A549 (cell line): ENCODE measurements at regions not wholly inside any gene's neighbourhood (a gene's known extent, or its start where the extent isn't known, plus 50 kb on each side); places are given as distances from the start of the nearest gene placed in this dataset.
A peak's percentile ranks its signal among the peaks of the same experiment; 100 is the strongest.

Source experiments
- ATAC-seq, 2 experiments: fragments of 200-7000 bp in 1 of 2; fragments of >200 bp in 1 of 2; cut with Nextera tagmentation in 1 of 2; cut with Tn5 transposase in 1 of 2; 3 replicates each; pipeline versions ENCODE4 v1.8.0 to v1.9.1; 2018 to 2020; ENCODE audit warnings: mild to moderate bottlenecking in 1 of 2, moderate library complexity in 1 of 2
- CTCF ChIA-PET: fragments of 300-600 bp; sonication (Branson Sonifier 250); formaldehyde crosslinking; extraction: SDS; loops from one replicate; lab custom pipeline; 2021; ENCODE audit warnings: antibody characterized with exemption, inconsistent platforms; lab: Yijun Ruan, JAX
- POLR2A ChIA-PET: fragments of 350-600 bp; formaldehyde crosslinking; extraction: SDS; loops from one replicate; lab custom pipeline; 2021; ENCODE audit warnings: antibody characterized with exemption, inconsistent platforms; lab: Yijun Ruan, JAX
- DNase-seq, 2 experiments: peaks; one replicate each; pipeline versions ENCODE4 v3.0.0 to v3.0.0-alpha.2; 2011 to 2016; ENCODE audit warnings: low read depth in 1 of 2, low spot score in 1 of 2
- FAIRE-seq: peaks from 2 replicates; lab custom pipeline; 2011; peaks lifted over from hg19 to GRCh38; lab: Jason Lieb, UNC
- H3K27ac ChIP-seq, 2 experiments: fragments of >200 bp; sonication (Bioruptor Twin); formaldehyde crosslinking; 3 replicates each; pipeline ENCODE4 v1.5.1; 2016 to 2017
- H3K4me1 ChIP-seq: fragments of >200 bp; sonication (Bioruptor Twin); formaldehyde crosslinking; 3 replicates; pipeline ENCODE4 v1.6.1; 2016
- H3K4me2 ChIP-seq: fragments of >200 bp; sonication (Bioruptor Twin); formaldehyde crosslinking; 3 replicates; pipeline ENCODE4 v1.6.1; 2016
- H3K4me3 ChIP-seq: fragments of >200 bp; sonication (Bioruptor Twin); formaldehyde crosslinking; 3 replicates; pipeline ENCODE4 v1.5.1; 2016
- H3K9me3 ChIP-seq: fragments of >200 bp; sonication (Bioruptor Twin); formaldehyde crosslinking; 3 replicates; pipeline ENCODE4 v1.6.1; 2016
- CBX8 ChIP-seq: fragments of 200-600 bp; sonication (generic); IDR thresholded peaks from 2 replicates; pipeline ENCODE4 v1.6.1; 2016
- CHD2 ChIP-seq: fragments of 150-350 bp; IDR thresholded peaks from 2 replicates; pipeline ENCODE4 v1.6.1; 2014; ENCODE audit warnings: low read length; ENCODE audit not compliant: partially characterized antibody
- EHF ChIP-seq: fragments of 250-450 bp; sonication (Bioruptor Pico); IDR thresholded peaks from 2 replicates; pipeline ENCODE4 v1.5.0; 2020; ENCODE audit warnings: mild to moderate bottlenecking
- ESRRA ChIP-seq: fragments of 150-350 bp; IDR thresholded peaks from 2 replicates; pipeline ENCODE4 v1.6.1; 2014; ENCODE audit warnings: mild to moderate bottlenecking, low read length, borderline replicate concordance
- FOXS1 ChIP-seq: fragments of 250-450 bp; sonication (Bioruptor Pico); IDR thresholded peaks from 2 replicates; pipeline ENCODE4 v1.5.0; 2020; ENCODE audit warnings: mild to moderate bottlenecking, moderate library complexity
- HDAC2 ChIP-seq: fragments of 200-600 bp; sonication (generic); IDR thresholded peaks from 2 replicates; pipeline ENCODE4 v1.6.1; 2016
- HOXB13 ChIP-seq: fragments of 250-450 bp; sonication (Bioruptor Pico); IDR thresholded peaks from 2 replicates; pipeline ENCODE4 v1.5.0; 2020; ENCODE audit warnings: low read depth, mild to moderate bottlenecking, moderate library complexity
- NFE2L2 ChIP-seq: fragments of 150-350 bp; conservative IDR thresholded peaks from 2 replicates; pipeline ENCODE4 v1.6.1; 2014; ENCODE audit warnings: low read length
- RAD21 ChIP-seq, 2 experiments: fragments of >200 bp in 1 of 2; sonication (Bioruptor Twin) in 1 of 2; formaldehyde crosslinking in 1 of 2; IDR thresholded peaks in 1 of 2; conservative IDR thresholded peaks in 1 of 2; 2 replicates in 1 of 2; 3 replicates in 1 of 2; pipeline ENCODE4 v1.6.1; 2012 to 2018; ENCODE audit warnings: inconsistent platforms in 1 of 2
- RFX5 ChIP-seq: fragments of 450-650 bp; IDR thresholded peaks from 2 replicates; pipeline ENCODE4 v1.7.1; 2014; ENCODE audit warnings: antibody characterized with exemption, mild to moderate bottlenecking, moderate library complexity
- RNF2 ChIP-seq: fragments of 200-600 bp; sonication (generic); IDR thresholded peaks from 2 replicates; pipeline ENCODE4 v1.6.1; 2016; ENCODE audit warnings: low read depth, mild to moderate bottlenecking, antibody characterized with exemption, moderate library complexity, borderline replicate concordance
- TP53 ChIP-seq: fragments of 250-450 bp; sonication (Bioruptor Pico); IDR thresholded peaks from 2 replicates; pipeline ENCODE4 v1.5.0; 2021; ENCODE audit warnings: mild to moderate bottlenecking, moderate library complexity
- ZC3H11A ChIP-seq: fragments of 450-650 bp; IDR thresholded peaks from 2 replicates; pipeline ENCODE4 v1.6.1; 2014; ENCODE audit warnings: antibody characterized with exemption, mild to moderate bottlenecking
- ZFP36 ChIP-seq: fragments of 450-650 bp; IDR thresholded peaks from 2 replicates; pipeline ENCODE4 v1.6.1; 2014; ENCODE audit warnings: borderline replicate concordance; ENCODE audit not compliant: partially characterized antibody
- ZNF302 ChIP-seq: fragments of 250-450 bp; sonication (Bioruptor Pico); IDR thresholded peaks from 2 replicates; pipeline ENCODE4 v1.9.0; 2021; ENCODE audit warnings: inconsistent platforms, mild to moderate bottlenecking, moderate library complexity
- WGBS: methylation state at CpG from one replicate; pipeline ENCODE4 v1.1.6; 2017; ENCODE audit errors: missing lambda C conversion rate; 5-methylcytosine and 5-hydroxymethylcytosine counted together
- TF ChIP-seq, protein P1 (sequence below): fragments of 250-450 bp; sonication (Bioruptor Pico); IDR thresholded peaks from 2 replicates; pipeline ENCODE4 v1.5.0; 2021; ENCODE audit warnings: mild to moderate bottlenecking, moderate library complexity, borderline replicate concordance
- TF ChIP-seq, protein P2 (sequence below): IDR thresholded peaks from 2 replicates; pipeline ENCODE4 v1.6.1; 2012; ENCODE audit warnings: low read depth, borderline replicate concordance
- TF ChIP-seq, protein P3 (sequence below): fragments of >200 bp; sonication (Bioruptor Twin); formaldehyde crosslinking; IDR thresholded peaks from 3 replicates; pipeline ENCODE4 v1.6.1; 2016
- TF ChIP-seq, protein P4 (sequence below): fragments of 450-650 bp; IDR thresholded peaks from 2 replicates; pipeline ENCODE4 v1.6.1; 2014; ENCODE audit warnings: antibody characterized with exemption

DNA sequence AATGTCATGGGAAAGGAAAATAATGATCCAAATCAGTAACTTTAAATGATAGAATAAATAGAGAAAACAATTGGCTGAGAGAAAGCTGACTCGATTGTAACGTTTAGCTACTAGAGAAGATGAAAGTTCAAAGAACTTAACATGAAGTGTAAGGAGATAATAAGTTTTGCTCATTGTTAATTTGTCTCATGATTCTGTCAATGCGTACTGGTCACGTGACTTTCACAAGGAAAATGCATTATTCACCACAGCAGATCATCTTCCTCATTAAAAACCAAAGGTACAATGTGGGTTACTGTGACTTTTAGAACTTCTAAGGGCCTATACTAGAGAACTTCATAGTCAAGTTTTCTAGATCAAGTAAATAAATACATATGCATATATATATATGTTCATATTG lies 1207.2 kb downstream of the EFNB2 start:
- POLR2A ChIA-PET: no interaction called here

DNA sequence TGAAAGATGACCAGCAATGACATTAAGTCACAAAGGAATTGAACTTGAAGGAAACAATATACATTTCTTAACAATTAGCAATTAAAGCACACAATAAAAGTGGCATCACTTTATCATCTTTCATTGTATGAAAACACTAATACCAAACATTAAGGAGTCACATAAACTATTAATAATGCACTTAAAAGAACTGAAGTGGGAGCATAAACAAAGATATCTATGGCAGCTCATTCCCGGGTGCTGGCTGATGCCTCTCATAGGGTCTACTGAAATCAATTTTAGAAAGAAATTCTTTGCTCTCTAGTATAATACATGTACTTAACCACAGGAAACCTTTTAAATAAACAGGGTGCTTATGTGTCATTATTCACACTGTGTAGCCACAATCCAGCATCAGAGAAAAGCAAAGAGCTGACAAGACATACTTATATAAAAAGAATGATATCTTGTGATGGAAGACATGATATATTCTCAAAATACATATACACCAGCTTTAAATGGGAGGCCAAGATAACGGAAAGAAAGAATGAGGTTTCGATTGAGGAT lies 1207.8 kb downstream of the EFNB2 start:
- no peaks in the 10 kb centered on the region for H3K9me3 ChIP-seq
- ChIA-PET POLR2A (no interaction called here), CTCF (no interaction called here)
- H3K4me1 ChIP-seq: no peaks in the 10 kb centered on the region
- no peak overlapping the region for H3K4me2 ChIP-seq
- ATAC-seq: no peak
- DNase-seq: no peak
- no peak overlapping the region for H3K4me3 ChIP-seq
- no peak for FAIRE-seq
- 37% methylated on average over 3 of the region's 3 CpGs for WGBS
- no peak overlapping the region for H3K27ac ChIP-seq
- TF ChIP-seq ZNF302 (CRISPR knock-in tag): no peak
- no peak for TF ChIP-seq TP53 (CRISPR knock-in tag)
- no peak for TF ChIP-seq ZC3H11A
- TF ChIP-seq EHF (CRISPR knock-in tag): no peak
- TF ChIP-seq ZFP36: no peak
- TF ChIP-seq, protein P1, sequence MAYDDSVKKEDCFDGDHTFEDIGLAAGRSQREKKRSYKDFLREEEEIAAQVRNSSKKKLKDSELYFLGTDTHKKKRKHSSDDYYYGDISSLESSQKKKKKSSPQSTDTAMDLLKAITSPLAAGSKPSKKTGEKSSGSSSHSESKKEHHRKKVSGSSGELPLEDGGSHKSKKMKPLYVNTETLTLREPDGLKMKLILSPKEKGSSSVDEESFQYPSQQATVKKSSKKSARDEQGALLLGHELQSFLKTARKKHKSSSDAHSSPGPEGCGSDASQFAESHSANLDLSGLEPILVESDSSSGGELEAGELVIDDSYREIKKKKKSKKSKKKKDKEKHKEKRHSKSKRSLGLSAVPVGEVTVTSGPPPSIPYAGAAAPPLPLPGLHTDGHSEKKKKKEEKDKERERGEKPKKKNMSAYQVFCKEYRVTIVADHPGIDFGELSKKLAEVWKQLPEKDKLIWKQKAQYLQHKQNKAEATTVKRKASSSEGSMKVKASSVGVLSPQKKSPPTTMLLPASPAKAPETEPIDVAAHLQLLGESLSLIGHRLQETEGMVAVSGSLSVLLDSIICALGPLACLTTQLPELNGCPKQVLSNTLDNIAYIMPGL (CRISPR knock-in tag): no peak
- TF ChIP-seq, protein P2, sequence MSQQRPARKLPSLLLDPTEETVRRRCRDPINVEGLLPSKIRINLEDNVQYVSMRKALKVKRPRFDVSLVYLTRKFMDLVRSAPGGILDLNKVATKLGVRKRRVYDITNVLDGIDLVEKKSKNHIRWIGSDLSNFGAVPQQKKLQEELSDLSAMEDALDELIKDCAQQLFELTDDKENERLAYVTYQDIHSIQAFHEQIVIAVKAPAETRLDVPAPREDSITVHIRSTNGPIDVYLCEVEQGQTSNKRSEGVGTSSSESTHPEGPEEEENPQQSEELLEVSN: no peak
- TF ChIP-seq RFX5: no peak
- TF ChIP-seq, protein P3, sequence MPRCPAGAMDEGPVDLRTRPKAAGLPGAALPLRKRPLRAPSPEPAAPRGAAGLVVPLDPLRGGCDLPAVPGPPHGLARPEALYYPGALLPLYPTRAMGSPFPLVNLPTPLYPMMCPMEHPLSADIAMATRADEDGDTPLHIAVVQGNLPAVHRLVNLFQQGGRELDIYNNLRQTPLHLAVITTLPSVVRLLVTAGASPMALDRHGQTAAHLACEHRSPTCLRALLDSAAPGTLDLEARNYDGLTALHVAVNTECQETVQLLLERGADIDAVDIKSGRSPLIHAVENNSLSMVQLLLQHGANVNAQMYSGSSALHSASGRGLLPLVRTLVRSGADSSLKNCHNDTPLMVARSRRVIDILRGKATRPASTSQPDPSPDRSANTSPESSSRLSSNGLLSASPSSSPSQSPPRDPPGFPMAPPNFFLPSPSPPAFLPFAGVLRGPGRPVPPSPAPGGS: no peak
- no peak for TF ChIP-seq HOXB13 (CRISPR knock-in tag)
- no peak for TF ChIP-seq HDAC2
- TF ChIP-seq RAD21 (conservative IDR thresholded peaks at IDR 0.05 in 1 of 2, IDR thresholded peaks at IDR 0.05 in 1 of 2): no peak
- TF ChIP-seq FOXS1 (CRISPR knock-in tag): no peak
- TF ChIP-seq RNF2: no peak
- no peak for TF ChIP-seq CBX8
- no peak for TF ChIP-seq ESRRA

More for the DNA sequence above, 1207.2 kb downstream of the EFNB2 start:
- no peak overlapping the region for H3K4me2 ChIP-seq
- 15% methylated on average over 4 of the region's 4 CpGs for whole genome bisulfite sequencing
- CTCF ChIA-PET: no interaction called here
- H3K4me1 ChIP-seq: no peaks in the 10 kb centered on the region
- no peak for DNase-seq
- FAIRE-seq: no peak
- no peak overlapping the region for H3K27ac ChIP-seq
- no peaks in the 10 kb centered on the region for H3K9me3 ChIP-seq
- no peak overlapping the region for H3K4me3 ChIP-seq
- ATAC-seq: no peak
- TF ChIP-seq, protein P4, sequence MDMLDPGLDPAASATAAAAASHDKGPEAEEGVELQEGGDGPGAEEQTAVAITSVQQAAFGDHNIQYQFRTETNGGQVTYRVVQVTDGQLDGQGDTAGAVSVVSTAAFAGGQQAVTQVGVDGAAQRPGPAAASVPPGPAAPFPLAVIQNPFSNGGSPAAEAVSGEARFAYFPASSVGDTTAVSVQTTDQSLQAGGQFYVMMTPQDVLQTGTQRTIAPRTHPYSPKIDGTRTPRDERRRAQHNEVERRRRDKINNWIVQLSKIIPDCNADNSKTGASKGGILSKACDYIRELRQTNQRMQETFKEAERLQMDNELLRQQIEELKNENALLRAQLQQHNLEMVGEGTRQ: peak; percentile 16; the same call in 1 of the 2 replicates
- TF ChIP-seq NFE2L2: no peak

DNA sequence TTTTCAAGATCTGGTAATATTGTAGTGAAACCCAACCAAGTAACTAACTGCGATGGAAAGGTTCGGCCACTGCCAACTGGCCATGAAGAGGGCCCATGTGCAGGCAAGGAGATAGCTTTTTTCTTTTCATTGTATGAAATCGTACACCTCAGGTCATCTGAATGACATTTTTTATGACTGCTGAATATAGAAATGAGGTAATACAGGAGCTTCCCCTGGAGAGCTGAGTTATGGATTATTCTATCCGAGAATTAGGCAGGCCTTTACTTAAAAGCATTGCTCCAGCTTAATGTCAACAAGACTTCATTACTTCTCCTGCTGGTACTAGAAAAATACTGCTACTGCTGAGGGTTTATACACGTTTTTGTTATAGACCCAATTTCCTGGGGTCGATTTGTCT lies 1215.6 kb downstream of the EFNB2 start:
- TF ChIP-seq CBX8 (no peak), CHD2 (no peak)
- ATAC-seq (no peak), DNase-seq (no peak), FAIRE-seq (no peak)
- POLR2A ChIA-PET: no interaction called here
- no peaks in the 10 kb centered on the region for H3K9me3 ChIP-seq
- WGBS: 18% methylated on average over 6 of the region's 6 CpGs
- CTCF ChIA-PET: no interaction called here
- no peak overlapping the region for H3K27ac ChIP-seq
- H3K4me3 ChIP-seq: no peak overlapping the region
- H3K4me2 ChIP-seq: no peak overlapping the region
- H3K4me1 ChIP-seq: no peaks in the 10 kb centered on the region
